ENCODE measurements at regions not wholly inside any gene's neighbourhood (a gene's known extent, or its start where the extent isn't known, plus 50 kb on each side); places are given as distances from the start of the nearest gene placed in this dataset.

GRCh38 chr2:104340879-104341828 is 512.8 kb upstream of the POU3F3 start:
- no peak for TF ChIP-seq CTCF (conservative IDR thresholded peaks at IDR 0.05 in 1 of 2, IDR thresholded peaks at IDR 0.05 in 1 of 2; ENCODE audit: extremely low read depth in 1 of 2, insufficient read depth in 1 of 2, low read depth in 1 of 2, low read length in 2 of 2)
- TF ChIP-seq EZH2 (IDR thresholded peaks at IDR 0.05; ENCODE audit: borderline replicate concordance, low read length): no peak

All from mammary epithelial cell (primary cell).